NOMO-1 (cell line): ENCODE measurements at regions not wholly inside any gene's neighbourhood (a gene's known extent, or its start where the extent isn't known, plus 50 kb on each side); places are given as distances from the start of the nearest gene placed in this dataset.

Source experiments
- DNase-seq, 2 experiments: peaks; one replicate each; lab custom pipeline; 2025; ENCODE audit not compliant: unreplicated experiment in 2 of 2; lab: John Stamatoyannopoulos, UW

GRCh38 chr16:6548507-6548906, 784.1 kb upstream of the RBFOX1 start:
- DNase-seq, result peak; percentile 1

GRCh38 chr16:6547131-6547530, 785.5 kb upstream of the RBFOX1 start:
- no peak for DNase-seq

GRCh38 chr16:6545329-6545728, 787.3 kb upstream of the RBFOX1 start:
- no peak for DNase-seq

- no peak for DNase-seq
Observed at GRCh38 chr16:6541267-6541666, 791.4 kb upstream of the RBFOX1 start.

GRCh38 chr16:6536411-6536810, 796.2 kb upstream of the RBFOX1 start:
- DNase-seq, result no peak

- DNase-seq, result no peak
Observed at GRCh38 chr16:6531067-6531466, 801.6 kb upstream of the RBFOX1 start.

- DNase-seq, result no peak
Observed at GRCh38 chr16:6528217-6528616, 804.4 kb upstream of the RBFOX1 start.

- DNase-seq, result no peak
Observed at GRCh38 chr16:6527646-6528045, 805.0 kb upstream of the RBFOX1 start.

GRCh38 chr16:6524501-6524900, 808.1 kb upstream of the RBFOX1 start:
- DNase-seq, result no peak

GRCh38 chr16:6517020-6517720, 815.5 kb upstream of the RBFOX1 start:
- no peak for DNase-seq

- DNase-seq, result no peak
Observed at GRCh38 chr16:6512512-6512911, 820.1 kb upstream of the RBFOX1 start.

- no peak for DNase-seq
Observed at GRCh38 chr16:6510261-6510660, 822.4 kb upstream of the RBFOX1 start.

GRCh38 chr16:6499413-6499812, 833.2 kb upstream of the RBFOX1 start:
- DNase-seq, result no peak

- DNase-seq, result no peak
Observed at GRCh38 chr16:6498858-6499257, 833.8 kb upstream of the RBFOX1 start.

GRCh38 chr16:6496996-6497395, 835.6 kb upstream of the RBFOX1 start:
- no peak for DNase-seq

GRCh38 chr16:6495486-6496210, 837.0 kb upstream of the RBFOX1 start:
- no peak for DNase-seq

- no peak for DNase-seq
Observed at GRCh38 chr16:6494716-6495115, 837.9 kb upstream of the RBFOX1 start.

GRCh38 chr16:6493555-6493954, 839.1 kb upstream of the RBFOX1 start:
- DNase-seq, result no peak

GRCh38 chr16:6492742-6493141, 839.9 kb upstream of the RBFOX1 start:
- DNase-seq, result no peak

GRCh38 chr16:6484935-6485334, 847.7 kb upstream of the RBFOX1 start:
- no peak for DNase-seq

GRCh38 chr16:6484081-6484480, 848.6 kb upstream of the RBFOX1 start:
- no peak for DNase-seq

GRCh38 chr16:6483469-6484033, 849.1 kb upstream of the RBFOX1 start:
- no peak for DNase-seq
